Left renal pelvis (tissue), 4 donors: ENCODE measurements at regions not wholly inside any gene's neighbourhood (a gene's known extent, or its start where the extent isn't known, plus 50 kb on each side); places are given as distances from the start of the nearest gene placed in this dataset.
A peak's percentile ranks its signal among the peaks of the same experiment; 100 is the strongest.
"Not testable (repeated sequence)": the region's sequence is repeated elsewhere in the genome, so short reads cannot be mapped to it uniquely, and the experiment has no call there.

Experiments
- DNase-seq, 4 donors: peaks; one replicate each; pipeline ENCODE4 v3.0.0-alpha.2; 2013; ENCODE audit warnings: low read depth in 4 of 4, low spot score in 3 of 4

DNA sequence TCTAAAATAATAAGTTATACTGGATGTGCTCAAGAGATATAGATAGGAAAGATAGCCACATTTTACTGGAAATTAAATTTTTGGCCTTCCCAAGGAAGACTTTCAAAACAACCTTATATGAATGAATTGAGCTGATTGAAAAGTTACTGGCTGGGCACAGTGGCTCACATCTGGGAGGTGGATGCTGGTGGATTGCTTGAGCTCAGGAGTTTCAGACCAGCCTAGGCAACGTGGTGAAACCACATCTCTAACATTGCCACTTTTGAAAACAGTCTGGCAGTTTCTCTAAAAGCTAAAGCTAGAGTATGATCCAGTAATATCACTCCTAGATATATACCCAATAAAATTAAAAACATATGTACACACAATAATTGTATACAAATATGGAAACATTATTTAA, 231.4 kb upstream of the POU1F1 start:
- no peak for DNase-seq

DNA sequence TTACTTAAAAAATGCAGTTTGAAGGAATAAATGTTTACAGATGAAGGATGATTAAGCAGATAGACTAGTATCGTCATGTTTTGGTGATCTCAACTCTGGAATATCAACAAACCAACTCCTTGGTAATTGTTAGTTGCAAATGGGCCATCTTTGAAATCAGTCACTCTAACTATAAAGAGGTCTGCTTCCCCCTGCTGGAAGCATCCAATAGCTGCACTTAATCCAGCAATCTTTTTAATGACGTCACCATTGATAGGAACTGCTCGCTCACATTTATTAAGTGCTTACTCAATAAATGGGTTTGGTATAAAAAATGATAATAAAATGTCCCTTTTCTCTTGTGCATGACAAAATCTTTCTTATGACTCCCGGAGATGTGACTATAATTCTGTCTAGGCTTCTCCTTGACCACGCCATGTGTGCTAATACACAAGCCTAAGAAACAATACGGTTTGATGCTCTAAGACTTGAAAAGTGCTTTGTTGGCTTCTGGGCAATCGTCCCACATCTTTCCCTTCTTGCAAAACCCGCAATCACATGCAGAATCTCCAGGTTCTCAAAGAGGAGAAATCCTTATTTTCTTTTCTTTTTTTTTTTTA, 227.6 kb upstream of the POU1F1 start:
- peak in 2 of 4 donors; percentile 11 to 16 for DNase-seq

DNA sequence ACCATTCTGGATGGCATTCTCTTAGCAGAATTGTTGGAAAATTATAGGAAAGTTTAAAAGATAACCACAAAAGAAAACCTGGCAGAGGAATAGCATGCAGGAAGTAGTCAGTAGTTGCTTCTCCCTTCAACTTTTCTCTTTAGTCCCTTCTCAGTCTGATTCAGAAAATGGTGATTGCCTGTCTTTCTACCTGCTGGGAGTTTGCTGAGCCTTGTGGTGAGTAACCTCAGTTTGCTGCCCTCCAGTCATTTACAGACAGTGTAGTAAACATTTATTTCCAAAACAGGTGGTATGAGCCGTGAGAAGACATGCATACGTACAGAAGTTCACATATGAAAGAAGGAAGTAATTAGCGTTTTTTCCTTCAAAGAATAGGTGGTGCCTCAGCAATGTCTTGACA, 224.7 kb upstream of the POU1F1 start:
- DNase-seq: no peak

DNA sequence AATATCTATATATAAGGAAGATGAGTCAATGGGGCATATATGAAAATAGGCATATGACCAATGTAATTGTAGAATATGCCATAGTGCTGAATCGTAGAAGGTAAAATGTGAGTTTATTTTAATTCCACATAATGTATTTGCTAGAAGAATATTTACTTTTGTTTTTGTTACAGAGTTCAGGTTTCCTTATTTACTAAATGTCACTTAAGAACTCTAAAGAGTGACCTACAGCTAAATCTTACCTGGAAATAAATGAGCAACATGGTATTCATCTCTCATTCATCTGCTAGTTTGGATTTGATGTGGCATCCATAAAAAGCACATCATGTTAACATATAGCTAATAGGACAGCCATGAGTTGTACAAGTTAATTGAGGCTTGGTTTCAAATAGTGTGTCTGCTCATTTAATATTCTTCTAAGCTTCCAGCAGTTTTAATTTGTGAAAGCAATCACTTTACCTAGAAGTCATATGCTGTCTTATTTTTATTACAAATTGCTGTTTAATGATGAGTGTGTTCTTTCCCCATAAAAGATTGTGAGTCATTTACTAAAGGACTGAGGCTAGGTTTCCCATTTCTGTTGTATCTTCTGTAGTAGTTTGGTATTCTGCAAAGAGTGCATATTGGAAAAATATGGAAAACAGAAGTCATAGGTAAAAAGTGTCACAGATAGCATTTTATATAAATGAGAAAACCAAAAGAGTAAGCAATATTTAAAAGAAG, 222.1 kb upstream of the POU1F1 start:
- no peak for DNase-seq

DNA sequence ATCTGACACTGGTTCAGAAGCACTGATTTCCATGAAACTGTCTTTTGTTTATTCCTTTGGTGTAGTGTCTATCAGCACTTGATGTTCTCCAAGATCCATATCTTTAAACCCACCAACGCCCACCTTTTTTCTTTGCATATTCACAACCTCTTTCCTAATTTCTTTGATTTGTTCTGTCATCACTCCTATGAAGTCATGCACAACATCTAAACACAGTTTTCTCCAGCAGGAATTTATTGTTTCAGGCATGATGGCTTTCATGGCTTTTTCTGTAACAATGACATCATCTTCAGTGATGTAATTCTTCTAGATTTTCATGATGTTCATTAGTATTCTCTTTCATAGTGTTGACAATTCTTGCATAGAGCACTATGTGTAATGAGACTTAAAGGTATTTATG, 219.6 kb upstream of the POU1F1 start:
- no peak for DNase-seq

DNA sequence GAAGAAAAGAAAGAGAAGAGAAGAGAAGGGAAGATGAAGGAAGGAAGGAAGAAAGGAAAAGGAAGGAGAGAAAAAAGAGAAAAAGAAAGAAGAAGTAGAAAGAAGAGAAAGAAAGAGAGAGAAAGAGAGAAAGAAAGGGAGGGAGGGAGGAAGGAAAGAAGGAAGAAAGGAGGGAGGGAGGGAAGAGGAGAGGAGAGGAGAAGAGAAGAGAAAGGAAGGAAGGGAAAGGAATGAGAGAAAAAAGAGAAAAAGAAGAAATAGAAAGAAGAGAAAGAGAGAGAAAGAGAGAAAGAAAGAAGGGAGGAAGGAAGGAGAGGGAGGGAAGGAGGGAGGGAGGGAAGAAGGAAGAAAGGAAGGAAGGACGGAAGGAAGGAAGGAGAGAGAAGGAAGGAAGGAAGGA, 217.9 kb upstream of the POU1F1 start:
- DNase-seq: no peak

DNA sequence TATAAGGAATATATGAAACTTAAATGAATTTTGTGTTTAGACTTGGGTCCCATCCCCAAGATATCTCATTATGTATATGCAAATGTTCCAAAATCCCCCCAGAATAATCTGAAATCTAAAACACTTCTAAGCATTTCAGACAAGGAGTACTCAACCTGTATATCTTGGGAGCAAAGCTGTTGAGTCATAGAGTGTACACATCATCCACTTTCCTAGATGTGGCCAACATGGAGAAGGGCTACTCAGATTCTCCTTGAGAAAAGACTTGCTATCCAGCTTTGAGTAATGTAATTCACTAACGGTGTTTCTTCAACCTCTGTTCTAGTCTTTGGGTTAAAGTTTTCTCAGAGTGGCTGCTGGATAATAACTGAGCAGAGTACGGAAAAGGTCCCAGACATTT, 215.5 kb upstream of the POU1F1 start:
- DNase-seq: no peak

DNA sequence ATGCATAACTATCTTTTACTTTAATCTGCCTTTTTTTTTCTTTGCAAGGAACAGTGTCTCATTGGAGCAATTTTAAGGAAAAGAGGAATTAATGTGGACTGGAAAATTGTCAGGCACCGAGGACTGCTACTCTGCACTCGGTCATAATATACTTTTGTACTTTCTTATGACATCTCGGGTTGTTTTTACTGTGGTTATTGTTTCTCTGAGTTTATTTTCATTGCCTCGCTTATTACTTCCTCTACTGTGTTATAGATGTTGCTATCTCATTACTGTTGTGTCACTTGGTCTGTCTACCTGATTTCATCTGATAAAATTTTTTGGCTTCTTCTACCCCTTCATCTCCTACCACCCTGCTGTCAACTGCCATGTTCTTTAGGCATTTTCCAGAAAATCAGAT, 213.5 kb upstream of the POU1F1 start:
- no peak for DNase-seq

DNA sequence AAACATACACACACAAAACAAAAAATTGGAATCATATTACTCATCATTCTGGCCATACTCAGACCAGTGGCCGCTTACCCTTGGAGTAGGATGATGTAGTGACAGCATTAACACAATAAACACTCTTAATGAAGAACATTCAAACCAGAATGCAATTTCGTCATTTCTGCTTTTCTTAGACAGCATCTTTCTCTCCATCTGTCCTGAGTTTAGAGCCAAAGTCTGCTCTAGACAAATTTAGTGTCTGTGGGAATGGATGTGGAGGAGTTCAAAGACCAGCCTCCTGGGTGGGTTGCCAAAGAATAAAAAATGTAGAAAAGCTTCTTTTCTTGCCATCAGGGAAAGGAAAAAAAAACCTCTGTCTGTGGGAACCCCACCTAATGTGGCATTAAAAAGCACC, 212.4 kb upstream of the POU1F1 start:
- DNase-seq: no peak

DNA sequence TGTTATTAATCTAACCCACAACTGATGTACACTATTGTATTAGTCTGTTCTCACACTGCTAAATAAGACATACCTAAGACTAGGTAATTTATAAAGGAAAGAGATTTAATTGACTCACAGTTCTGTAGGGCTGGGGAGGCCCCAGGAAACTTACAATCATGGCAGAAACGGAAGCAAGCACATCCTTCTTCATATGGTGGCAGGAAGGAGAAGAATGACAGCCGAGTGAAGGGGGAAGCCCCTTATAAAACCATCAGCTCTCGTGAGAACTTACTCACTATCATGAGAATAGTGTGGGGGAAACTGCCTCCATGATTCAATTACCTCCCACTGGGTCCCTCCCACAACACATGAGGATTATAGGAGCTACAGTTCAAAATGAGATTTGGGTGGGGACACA, 210.3 kb upstream of the POU1F1 start:
- DNase-seq: not testable (repeated sequence)

DNA sequence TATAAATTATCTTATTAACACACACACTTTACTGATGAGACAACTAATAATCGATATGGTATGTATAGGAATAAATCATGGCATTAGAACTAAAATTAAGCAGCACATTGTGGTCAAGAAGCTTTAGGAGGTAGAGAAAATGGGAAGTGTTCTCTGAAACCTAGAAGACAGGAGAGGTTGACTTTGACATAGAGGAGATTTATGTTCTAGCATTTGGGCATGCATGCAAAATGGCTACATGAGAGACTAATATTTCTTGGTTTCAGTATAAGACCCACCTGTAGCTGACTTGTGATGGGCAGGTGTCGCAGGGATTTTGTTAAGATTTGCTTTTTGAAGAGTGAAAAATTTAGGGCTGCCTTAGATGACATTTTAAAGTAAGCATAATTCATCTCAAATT, 209.7 kb upstream of the POU1F1 start:
- no peak for DNase-seq

DNA sequence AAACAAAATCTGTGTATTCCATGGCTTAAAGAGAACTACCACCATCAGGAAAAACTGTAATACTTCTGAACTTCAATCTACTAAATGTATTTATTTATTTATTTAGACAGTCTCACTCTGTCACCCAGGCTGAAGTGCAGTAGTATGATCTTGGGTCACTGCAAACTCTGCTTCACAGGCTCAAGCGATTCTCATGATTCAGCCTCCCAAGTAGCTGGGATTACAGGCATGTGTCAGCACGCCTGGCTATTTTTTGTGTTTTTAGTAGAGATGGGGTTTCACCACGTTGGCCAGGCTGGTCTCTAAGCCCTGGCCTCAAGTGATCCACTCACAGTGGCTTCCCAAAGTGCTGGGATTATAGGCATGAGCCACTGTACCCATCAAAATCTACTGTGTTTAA, 202.3 kb upstream of the POU1F1 start:
- no peak for DNase-seq

DNA sequence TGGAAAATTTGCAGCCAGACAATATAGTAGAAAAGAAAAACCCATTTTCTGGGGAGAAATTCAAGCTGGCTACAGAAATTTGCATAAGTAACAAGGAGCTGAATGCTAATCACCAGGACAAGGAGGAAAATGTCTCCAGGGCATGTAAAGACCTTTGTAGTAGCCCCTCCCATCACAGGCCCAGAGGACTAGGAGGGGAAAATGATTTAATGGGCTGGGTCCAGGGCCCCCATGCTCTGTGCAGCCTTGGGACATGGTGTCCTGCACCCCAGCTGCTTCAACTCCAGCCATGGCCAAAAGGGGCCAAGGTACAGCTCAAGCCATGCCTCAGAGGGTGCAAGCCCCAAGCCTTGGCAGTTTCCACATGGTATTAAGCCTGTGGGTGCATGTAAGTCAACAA, 197.6 kb upstream of the POU1F1 start:
- DNase-seq: no peak

DNA sequence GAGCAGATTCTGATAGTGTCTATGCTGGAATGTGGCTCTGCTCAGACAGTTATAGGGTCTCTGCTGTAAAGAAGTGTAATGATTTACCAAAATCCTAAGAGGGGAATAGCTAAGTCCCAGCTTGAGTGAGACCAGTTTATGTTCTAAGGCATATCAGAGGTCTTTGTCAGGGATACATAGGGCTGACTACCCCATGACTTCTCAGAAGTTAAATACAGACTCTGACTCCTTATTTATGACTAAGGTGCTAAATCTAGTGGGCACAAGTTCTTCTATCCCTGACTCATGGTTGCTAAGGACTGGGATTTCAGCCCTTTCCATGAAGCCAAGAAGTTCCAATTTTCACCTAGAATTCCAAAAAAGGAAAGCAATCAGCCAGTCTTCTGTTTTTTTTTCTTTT, 192.6 kb upstream of the POU1F1 start:
- DNase-seq: no peak

DNA sequence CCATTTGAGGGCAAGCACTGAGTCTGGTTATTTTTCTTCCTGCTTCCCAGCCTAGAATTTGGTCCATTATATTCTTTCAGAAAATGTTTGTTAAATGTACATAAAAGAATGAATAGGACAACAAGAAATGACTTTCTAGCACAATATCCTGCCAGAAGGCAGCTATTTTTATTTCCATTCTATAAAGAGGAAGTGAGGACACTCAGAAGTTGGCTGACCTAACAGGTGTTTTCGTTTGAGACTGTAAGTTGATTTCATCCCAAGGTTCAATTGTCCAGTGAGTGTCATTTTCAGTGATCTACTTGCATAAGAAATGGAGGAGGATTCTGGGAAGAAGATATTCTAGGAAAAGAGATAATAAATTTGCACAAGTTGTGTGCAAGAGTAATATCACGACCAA, 191.9 kb upstream of the POU1F1 start:
- DNase-seq: no peak

DNA sequence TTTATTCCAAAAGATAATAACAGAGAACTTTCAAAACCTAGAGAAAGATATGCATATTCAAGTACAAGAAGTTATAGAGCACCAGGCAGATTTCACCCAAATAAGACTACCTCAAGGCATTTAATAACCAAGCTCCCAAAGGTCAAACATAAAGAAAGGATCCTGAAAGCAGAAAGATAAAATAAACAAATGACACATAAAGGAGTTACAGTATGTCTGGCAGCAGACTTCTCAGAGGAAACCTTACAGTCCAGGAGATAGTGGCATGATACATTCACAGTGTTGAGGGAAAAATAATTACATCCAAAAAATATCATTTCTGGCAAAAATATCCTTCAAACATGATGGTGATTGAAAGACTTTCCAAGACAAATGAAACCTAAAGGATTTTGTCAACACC, 185.8 kb upstream of the POU1F1 start:
- DNase-seq: no peak

DNA sequence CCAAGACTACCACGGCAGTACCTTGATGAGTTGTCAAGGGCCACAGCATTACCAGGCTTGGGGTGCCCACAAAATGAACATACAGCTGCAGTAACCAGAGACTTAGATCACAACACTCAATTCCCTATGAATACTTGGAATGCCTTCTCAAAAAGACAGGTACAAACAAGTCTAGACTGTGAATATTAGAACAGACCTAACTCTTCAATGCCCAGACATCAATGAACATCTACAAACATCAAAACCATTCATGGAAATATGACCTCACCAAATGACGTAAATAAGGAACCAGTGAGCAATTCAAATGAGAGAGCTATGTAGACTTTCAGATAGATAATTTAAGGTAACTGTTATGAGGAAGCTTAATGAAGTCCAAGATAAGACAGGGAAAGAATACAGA, 185.1 kb upstream of the POU1F1 start:
- DNase-seq: no peak

DNA sequence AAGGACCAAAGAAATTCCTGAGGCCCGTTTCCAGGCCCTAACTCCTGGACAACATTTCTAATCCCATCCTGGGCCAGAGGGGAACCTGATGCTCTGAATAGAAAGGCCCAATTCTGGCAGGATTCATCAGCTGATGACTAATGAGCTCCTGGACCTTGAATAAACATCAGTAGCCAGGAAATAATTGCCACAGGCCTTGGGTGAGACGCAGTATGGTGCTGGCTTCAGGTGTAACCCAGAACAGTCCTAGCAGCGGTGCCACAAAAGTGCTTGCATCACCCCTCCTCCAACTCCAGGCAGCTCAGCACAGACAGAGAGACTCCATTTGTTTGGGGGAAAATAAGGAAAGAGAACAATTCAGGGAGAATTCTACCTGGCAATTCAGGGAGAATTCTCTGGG, 184.7 kb upstream of the POU1F1 start:
- no peak for DNase-seq

DNA sequence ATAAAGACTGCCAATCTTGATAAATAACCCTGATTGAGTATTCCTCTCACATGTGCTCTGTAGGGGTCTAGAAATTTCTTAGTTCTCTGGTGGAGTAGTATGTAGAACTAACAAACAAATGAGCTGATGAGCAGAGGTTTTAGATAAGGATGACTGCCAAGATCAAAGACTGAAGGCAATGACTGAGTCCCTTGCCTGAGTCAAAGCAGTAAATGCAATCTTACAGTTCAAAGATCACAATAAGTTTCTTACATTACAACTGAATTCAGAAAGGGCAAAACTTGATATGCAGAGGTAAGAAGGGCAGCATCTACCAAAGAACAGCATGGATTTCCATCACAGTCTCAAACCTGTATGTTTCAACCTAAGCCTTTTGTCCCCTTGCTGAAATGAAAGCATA, 172.2 kb upstream of the POU1F1 start:
- no peak for DNase-seq

DNA sequence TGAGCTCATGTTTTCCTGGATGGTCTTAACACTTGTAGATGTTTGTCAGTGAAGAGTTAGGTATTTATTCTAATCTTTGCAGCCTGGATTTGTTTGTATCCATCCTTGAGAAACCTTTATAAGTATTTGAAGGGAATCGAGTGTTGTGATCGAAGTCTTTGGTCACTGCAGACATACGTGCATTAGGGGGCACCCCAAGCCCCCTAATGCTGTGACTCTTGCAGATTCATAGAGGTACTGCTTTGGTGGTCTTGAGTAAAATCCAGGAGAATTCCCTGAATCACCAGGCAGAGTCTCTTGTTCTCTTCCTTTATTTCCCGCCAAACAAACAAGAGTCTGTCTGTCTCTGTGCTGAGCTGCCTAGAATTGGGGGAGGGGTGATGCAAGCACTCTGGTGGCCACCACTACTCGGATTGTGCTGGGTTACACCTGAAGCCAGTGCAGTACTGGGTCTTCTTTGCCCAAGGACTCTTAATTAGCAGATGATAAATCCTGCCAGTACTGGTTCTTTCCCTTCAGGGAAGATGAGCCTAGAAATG, 170.5 kb upstream of the POU1F1 start:
- no peak for DNase-seq

DNA sequence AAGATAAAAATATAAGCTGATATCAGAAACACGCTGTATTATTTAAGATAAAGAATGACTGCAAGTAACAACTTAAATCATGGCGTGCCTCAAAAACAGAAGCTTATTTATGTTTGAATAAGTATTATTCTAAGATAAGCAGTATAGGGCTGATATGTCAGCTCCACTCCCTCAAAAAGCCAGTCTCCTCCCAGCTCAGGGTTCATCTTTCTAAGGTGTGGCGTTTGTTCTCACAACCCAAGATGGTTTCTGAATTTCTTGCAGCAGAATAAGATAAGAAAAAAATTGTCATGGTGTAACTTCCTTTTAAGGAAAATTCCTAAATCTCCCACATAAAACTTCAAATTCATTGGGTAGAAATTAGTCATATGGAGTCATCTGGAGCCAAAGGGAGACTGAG, 166.1 kb upstream of the POU1F1 start:
- DNase-seq: no peak

DNA sequence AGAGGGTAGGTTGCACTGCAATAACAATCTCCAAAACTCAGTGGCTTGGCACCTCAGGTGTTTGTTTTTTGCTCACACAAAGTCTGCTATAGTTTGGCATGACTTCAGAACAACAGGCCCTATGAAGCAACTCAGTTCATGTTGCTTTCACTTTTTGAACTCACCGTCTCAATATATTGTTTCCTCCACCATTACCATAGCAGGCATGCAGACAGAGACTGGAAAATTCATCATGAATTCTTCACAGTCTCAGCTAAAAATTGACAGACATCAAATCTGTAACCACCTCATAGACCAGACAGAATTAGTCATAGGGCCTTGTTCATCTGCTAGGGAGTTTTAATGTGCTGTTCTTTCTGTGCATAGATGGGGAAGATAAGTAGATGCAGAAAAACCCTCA, 161.4 kb upstream of the POU1F1 start:
- no peak for DNase-seq
